Esophagus muscularis mucosa (tissue), 4 donors: ENCODE measurements at regions not wholly inside any gene's neighbourhood (a gene's known extent, or its start where the extent isn't known, plus 50 kb on each side); places are given as distances from the start of the nearest gene placed in this dataset.

Source experiments
- EP300 ChIP-seq: sonication (generic); formaldehyde crosslinking; IDR thresholded peaks from one replicate; pipeline ENCODE4 v1.6.1; 2017; ENCODE audit warnings: antibody characterized with exemption
- POLR2A ChIP-seq: fragments of 450-650 bp; IDR thresholded peaks from one replicate; pipeline ENCODE4 v1.6.1; 2017; ENCODE audit warnings: antibody characterized with exemption, moderate library complexity, mild to moderate bottlenecking, low read depth
- POLR2AphosphoS5 ChIP-seq, 2 donors: sonication (generic); formaldehyde crosslinking; IDR thresholded peaks; one replicate each; pipeline ENCODE4 v1.6.1; 2017; ENCODE audit warnings: antibody characterized with exemption in 2 of 2
- TF ChIP-seq, protein P1 (sequence below), 3 experiments: fragments of 200-600 bp in 2 of 3; fragments of 450-650 bp in 1 of 3; sonication (generic) in 2 of 3; IDR thresholded peaks; one replicate each; pipeline ENCODE4 v1.5.1; 2017 to 2019; ENCODE audit warnings: antibody characterized with exemption in 3 of 3, mild to moderate bottlenecking in 2 of 3, moderate library complexity in 1 of 3

- TF ChIP-seq, protein P1, sequence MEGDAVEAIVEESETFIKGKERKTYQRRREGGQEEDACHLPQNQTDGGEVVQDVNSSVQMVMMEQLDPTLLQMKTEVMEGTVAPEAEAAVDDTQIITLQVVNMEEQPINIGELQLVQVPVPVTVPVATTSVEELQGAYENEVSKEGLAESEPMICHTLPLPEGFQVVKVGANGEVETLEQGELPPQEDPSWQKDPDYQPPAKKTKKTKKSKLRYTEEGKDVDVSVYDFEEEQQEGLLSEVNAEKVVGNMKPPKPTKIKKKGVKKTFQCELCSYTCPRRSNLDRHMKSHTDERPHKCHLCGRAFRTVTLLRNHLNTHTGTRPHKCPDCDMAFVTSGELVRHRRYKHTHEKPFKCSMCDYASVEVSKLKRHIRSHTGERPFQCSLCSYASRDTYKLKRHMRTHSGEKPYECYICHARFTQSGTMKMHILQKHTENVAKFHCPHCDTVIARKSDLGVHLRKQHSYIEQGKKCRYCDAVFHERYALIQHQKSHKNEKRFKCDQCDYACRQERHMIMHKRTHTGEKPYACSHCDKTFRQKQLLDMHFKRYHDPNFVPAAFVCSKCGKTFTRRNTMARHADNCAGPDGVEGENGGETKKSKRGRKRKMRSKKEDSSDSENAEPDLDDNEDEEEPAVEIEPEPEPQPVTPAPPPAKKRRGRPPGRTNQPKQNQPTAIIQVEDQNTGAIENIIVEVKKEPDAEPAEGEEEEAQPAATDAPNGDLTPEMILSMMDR (IDR thresholded peaks at IDR 0.05): no peak
- no peak for TF ChIP-seq POLR2A
- TF ChIP-seq POLR2AphosphoS5 (IDR thresholded peaks at IDR 0.05): no peak
- TF ChIP-seq EP300: no peak
Measured at GRCh38 chr15:31574766-31575165, 248.1 kb downstream of the KLF13 start.
